Stimulated activated CD4-positive, alpha-beta T cell treated with anti-CD3 and anti-CD28 coated beads, Interleukin-1b, Interleukin-23, amount 100 ng/mL, for 4 hours (primary cell): ENCODE measurements at regions not wholly inside any gene's neighbourhood (a gene's known extent, or its start where the extent isn't known, plus 50 kb on each side); places are given as distances from the start of the nearest gene placed in this dataset.

Source experiments
- DNase-seq, 2 donors: peaks; one replicate each; pipeline ENCODE4 v3.0.0-alpha.2; 2020; ENCODE audit warnings: low read depth in 2 of 2

DNA sequence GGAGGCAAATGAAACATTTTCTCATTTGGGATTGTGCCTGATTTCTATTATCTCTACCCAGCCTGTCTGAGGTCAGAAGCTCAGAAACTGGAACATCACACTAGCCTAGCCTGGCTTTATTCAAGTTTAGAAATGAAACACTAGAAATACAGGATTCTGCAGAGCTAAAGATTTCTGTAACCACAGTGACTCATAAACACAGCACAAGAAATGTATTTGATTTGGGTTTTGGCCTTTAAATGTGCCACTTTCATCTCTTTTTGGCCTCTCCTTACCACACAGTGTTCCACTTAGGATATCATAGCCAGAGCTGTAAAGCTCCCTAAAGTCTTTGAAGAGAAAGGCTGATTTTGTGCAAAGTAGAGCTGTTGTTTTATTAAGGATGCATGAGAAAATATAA is 307.5 kb downstream of the EMP1 start:
- no peak for DNase-seq

DNA sequence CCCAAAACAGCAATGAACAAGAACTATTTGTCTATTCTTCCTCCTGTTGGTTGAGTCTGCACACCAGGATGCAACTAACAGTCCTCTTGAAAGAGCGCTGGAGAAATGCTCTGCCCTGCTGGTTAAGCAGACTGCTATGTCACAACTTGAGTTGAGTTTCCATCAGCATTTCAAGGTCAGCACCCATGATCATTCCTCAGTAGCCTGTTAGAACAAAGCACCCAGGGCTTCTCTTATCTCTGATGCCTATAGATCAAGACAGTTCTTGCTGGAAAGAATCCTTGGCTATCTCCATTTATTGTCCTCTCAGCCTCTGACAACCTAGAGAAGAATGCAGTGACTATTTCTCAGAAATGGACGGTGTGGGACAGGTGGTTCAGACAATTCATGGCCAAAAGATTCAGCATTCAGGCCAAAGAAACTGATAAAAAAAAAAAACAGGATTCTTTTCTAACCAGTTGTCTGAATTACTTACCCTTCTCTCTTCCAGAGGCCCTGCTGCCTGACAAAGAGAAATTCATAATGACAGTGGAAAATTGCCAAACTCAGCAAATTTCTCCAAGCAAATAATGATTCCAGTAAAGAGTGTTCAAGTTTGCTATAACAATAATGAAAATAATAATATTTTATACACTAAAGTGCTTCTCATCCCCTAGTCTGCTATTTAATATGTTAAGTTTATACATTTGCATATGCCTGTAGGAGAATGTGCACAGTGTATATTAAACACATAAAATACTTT is 306.7 kb downstream of the EMP1 start:
- DNase-seq = no peak

- no peak for DNase-seq
Observed at GRCh38 chr12:13499008-13499407, 302.5 kb downstream of the EMP1 start.

DNA sequence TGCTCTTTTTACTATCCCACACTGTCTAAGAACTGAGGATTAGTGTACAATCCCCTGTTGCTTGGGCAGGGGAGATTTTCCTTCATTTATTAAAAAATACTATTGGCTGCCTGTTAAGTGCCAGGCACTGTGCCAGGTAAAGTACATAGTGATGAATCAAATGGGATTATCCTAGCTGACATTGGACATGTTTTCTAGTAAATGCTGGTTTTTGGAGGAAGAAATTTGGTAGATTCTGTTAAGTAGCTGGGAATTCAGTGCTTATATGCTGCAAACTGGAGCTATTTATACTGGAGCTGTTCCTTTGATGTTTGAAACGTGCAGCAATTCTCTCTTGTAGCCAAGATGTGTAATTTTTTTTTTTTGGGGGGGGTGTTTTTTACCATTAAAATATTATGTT is 299.6 kb downstream of the EMP1 start:
- DNase-seq = no peak

- no peak for DNase-seq
Observed at GRCh38 chr12:13489246-13489645, 292.7 kb downstream of the EMP1 start.

- DNase-seq = no peak
Observed at GRCh38 chr12:13487326-13487725, 290.8 kb downstream of the EMP1 start.

DNA sequence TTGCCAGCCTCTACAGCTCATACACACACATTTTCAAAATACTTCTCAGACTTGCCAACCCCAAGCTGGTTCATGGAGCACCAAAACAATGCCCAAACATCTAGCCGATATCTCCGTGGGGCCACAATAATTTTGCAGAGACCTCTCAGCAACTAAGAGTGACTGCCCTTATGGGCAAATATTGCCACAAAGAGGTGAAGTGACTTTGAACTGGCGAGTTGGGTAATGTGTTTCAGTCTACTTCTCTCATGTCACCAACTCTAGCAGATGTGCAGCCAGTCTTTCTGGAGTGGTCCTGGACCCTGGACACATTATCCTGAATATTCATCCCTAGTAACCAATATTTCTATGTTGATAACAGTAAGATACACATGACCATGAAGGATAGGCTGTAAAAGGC is 290.3 kb downstream of the EMP1 start:
- no peak for DNase-seq

GRCh38 chr12:13478650-13479181 is 282.2 kb downstream of the EMP1 start:
- no peak for DNase-seq

GRCh38 chr12:13474381-13474780 is 277.9 kb downstream of the EMP1 start:
- no peak for DNase-seq

- DNase-seq = no peak
Observed at GRCh38 chr12:13472690-13473089, 276.2 kb downstream of the EMP1 start.

DNA sequence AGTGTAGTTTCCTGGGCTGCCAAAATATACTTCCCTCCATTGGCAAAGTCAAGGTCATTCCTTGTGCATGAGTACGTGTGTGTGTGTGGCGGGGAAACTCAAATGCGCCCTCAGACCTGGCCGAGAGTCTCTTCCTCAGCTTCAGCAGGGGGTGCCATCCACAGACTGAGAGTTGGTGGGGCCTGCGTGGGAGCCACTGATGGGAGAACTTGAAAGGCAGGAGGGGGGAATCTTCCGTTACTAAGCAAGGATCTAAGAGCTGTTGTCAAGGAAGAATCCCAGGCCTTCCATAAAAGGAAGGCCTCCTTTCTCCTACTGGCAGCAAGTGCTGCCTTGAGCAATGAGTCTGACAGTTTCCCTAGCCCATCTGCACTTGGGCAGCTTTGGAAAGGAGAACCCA is 274.9 kb downstream of the EMP1 start:
- DNase-seq = no peak

DNA sequence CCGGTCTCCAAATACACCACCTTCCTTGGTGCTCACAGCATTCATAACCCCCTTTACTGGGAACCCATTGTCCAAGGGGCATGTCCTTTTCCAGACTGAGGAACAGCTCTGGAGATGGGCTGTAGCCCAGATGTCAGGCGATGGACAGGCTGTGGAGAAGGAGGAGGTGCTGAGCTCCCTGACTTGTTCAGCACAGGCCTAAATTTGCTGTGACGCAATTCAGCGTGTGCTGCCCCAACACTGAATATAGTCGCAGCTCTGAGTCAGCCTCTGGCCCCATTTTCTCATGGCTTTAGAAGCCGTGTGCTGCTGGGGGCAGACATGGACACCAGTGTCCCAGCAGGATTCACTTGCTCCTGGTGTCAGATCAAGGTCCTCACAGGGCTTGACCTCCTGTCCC is 269.1 kb downstream of the EMP1 start:
- no peak for DNase-seq

GRCh38 chr12:13463189-13463588 is 266.7 kb downstream of the EMP1 start:
- DNase-seq = no peak

GRCh38 chr12:13462450-13462849 is 265.9 kb downstream of the EMP1 start:
- DNase-seq = no peak

GRCh38 chr12:13455778-13456144 is 259.2 kb downstream of the EMP1 start:
- no peak for DNase-seq

DNA sequence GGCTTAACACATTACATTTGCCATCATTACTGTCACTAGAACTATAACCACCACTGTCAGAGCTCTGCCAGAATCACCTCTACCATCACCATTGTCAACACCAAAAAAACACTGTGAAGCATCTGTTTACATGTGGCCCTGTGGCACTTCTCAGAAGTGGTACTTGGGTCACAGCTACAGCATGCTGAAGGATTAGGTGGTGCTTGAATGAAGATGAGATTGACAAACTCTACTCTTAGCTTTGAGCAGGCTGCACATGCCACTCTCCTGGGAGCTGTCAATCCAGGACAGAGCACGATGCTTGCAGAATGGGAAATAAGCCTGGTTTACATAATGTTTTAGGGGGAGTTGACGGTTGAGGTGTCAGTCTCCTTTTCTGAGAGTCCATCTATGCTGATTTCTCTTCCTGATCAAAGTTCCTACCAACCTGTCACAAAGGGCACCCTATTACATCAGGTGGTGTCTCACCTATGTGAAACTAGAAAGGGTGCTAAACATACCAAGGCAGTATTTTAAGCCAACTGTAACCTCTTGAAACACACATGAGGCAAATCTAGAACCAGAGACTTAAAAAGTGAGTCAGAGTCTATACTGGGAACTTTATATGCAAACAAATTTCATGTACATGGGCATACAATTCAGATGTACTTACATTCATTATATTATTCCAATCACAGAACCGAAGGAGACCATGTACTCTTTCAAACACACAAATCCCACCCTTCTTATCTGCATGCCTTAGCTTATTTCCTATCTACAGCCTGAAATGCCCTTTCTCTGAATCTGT is 258.7 kb downstream of the EMP1 start:
- no peak for DNase-seq

DNA sequence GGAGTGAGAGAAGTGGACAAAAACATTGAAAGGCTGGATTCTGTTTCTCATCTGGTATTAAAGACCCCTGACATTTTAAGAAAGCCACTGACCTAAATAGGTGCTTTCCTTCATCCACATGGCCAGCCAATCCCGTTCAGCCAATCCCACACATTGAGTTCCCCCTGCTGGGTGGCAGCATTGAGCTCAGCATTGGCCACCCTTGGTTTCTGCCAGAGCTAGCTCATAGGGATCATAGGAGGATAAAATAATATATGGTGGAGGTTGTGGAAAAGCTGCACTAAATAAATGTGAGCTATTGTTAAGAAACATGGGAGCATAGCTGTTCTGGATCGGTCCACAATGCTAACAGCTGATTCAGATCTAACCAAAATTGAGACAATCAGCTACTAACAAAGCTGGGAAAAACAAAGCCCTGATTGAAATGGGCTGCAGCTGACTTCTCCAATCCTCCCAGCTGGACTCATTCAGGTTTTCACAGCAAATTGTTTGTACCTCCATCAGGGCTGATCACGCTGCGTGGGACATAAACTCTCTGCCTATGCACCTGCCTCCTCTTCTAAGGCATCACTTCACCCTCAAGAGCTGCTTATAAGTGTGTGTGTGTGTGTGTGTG is 256.5 kb downstream of the EMP1 start:
- no peak for DNase-seq

GRCh38 chr12:13451776-13452175 is 255.2 kb downstream of the EMP1 start:
- DNase-seq = no peak

- no peak for DNase-seq
Observed at GRCh38 chr12:13450231-13451080, 253.9 kb downstream of the EMP1 start.

DNA sequence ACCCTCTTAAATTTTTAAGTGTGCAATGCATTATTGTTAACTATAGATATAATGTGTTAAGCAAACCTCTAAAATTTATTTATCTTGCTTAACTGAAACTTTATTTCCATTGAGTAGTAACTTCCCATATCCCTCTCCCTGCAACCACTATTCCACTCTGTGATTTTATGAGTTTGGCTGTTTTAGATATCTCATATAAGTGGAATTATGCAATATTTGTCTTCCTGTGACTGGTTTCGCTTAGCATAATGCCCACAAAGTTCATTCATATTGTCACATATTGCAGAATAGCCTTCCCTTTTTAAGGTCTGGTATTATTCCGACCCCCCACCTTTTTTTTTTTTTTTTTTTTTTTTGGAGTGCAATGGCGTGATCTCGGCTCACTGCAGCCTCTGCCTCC is 247.6 kb downstream of the EMP1 start:
- DNase-seq = no peak

DNA sequence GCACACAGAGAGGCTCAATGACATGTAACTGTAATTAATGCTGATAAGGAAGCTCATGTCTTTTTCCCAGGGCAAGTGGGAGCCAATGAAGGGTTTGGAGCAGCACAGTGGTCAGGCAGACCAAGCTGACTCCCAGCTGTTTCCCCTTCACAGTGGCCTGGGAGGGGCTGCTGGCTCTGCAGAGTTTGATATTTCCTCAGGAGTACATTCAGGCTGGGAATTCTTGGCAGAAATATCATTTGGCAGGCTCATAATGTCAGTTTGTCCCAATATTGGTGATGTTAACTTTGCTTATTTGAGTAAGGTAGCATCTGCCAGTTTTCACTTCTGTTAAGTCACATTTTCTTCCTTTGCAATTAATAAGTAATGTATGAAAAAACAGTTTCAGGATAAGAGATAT is 247.0 kb downstream of the EMP1 start:
- no peak for DNase-seq

- no peak for DNase-seq
Observed at GRCh38 chr12:13443028-13443427, 246.5 kb downstream of the EMP1 start.
